Activated effector memory CD4-positive, alpha-beta T cell treated with anti-CD3 and anti-CD28 coated beads, Interleukin-2, amount 50 U/mL, for 16 hours (primary cell): ENCODE measurements at regions not wholly inside any gene's neighbourhood (a gene's known extent, or its start where the extent isn't known, plus 50 kb on each side); places are given as distances from the start of the nearest gene placed in this dataset.

Experiments
- DNase-seq: peaks from one replicate; pipeline ENCODE4 v3.0.0-alpha.2; 2020

DNA sequence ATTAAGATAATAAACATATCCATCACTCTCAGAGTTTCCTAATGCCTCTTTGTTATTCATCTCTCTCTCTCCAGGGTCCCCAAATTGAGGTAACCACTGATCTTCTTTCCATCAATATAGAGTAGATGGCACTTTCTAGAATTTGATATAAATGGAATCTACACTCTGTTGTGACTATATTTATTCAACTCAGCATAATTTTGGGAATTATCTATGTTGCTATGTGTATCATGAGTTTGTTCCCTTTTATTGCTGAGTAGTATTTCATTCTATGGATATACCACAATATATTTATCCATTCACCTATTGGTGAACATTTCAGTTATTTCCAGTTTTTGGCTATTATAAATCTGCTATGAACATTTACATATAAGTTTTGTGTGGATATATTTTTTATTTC, 230.7 kb downstream of the HLX start:
- DNase-seq = no peak

DNA sequence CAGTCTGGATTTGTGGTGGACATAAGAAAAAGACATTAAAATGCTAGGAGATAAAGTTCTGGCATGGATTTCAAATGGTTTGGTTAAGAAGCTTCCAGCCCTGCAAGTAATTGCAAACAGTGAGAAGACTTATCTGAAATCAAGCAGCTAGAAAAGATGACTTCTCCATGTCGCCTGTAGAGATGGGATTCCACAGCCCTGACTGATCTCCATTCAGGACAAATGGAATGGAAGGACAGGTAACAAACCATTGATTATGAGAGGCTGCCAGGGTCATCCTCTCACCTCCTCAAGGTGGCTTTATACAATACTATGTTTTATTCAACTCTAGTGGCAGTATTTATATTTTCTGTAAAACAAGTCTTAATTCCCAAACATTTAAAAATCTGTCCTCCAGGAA, 237.9 kb downstream of the HLX start:
- DNase-seq = no peak

DNA sequence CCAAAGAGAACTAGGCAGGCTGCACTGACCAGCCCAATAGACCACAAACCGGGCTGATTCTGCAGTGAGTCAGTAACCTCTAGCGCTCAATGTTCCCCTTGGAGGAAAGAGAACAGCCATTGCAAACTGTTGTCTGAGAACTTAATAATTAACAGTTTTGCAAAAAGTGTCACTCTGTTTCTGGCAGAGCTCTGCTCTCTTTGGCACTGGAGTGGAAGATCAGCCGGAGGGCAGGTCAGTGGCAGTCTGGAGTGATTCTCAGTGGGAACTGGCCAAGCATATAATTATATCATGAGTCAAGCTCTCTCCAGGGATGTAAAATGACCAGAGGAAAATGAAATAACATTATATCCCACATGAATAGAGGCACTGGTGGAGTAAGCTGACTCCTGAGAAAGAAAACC, 238.3 kb downstream of the HLX start:
- DNase-seq = no peak

DNA sequence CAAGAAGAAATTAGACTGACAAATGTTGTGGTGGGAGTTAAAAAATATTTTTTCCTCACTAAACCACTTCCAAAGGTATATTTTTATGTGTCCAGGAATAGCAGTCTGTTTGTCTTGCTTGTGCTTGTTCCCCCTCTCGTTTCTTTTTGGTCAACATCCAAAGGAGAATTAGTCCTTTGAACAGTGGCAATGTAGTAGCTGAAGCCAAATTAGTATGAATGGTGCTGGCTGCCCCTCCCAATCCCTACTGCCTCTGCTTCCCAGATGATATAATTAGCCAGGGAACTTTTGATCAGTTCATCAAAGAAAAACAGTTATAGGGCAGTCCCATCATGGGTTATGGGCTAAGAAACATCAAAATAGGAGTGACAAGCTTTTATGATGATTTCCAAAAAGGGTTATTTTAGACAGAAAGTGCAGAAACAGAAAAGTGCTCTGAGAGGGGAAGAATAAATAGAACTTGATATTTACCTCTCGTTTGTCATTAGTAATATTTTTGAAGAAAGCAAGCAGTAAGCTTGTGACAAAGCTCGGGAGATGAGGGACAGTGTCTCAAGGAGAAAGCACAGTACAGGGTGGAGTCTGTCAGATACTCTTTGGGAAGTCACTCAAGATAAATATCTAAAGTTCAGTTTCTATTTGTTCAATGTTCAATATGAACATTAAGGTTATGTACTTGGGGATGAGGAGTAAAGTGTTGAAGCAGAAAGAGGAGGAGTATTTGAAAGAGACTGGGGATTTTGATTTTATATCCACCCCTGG, 239.1 kb downstream of the HLX start:
- DNase-seq = no peak

DNA sequence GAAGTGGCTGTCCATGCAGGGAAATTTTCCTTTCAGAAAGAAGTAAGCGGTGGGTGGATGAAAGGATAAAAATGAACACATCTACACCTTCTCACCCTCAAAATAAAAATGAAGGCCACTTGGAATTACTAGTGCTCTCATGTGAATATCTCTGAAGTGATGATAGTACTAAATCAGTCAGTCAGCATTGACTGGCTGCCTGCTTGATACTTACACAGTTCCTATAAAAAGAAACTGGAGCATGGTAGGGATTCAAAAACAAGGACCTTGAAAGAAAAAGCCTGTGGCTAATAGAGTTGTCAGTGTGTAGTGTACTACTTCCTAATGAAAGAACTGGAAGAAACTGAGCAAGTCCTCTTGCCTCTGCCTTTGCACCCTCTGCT, 239.7 kb downstream of the HLX start:
- no peak for DNase-seq

DNA sequence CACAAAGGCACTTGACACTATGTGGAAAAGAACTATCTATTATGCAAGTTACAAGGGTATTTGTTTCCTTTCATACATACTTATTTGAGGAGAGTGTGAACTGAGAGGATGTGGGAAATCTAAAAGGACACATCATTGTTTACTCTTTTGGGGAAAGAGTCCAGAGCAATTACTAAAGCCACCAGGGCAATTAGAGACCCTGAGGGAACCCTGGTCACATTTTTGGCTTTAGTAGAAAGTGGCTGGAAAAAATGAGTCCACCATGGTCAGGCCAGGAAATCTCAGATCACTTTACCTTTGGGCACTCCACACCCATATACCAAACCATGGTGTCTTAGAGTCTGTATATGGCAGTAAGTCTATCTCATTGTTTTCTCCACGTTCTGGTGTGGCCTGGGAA, 243.3 kb downstream of the HLX start:
- DNase-seq = no peak

DNA sequence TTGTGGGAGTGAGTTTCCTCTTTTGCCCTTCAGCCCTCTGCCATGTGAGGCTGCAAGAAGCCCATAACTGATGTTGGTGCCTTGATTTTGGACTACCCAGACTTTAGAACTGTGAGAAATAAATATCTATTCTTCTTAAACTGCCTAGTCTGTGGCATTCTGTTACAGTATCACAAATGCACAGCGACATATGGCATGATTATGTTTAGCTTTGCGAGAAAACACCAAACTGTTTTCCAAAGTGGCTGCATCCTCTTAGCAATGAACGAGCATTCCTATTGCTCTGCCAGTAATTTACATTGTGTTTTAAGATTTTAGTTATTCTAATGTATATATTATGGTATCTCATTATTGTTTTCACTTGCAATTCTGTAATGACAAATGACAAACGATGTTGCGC, 246.7 kb downstream of the HLX start:
- no peak for DNase-seq

DNA sequence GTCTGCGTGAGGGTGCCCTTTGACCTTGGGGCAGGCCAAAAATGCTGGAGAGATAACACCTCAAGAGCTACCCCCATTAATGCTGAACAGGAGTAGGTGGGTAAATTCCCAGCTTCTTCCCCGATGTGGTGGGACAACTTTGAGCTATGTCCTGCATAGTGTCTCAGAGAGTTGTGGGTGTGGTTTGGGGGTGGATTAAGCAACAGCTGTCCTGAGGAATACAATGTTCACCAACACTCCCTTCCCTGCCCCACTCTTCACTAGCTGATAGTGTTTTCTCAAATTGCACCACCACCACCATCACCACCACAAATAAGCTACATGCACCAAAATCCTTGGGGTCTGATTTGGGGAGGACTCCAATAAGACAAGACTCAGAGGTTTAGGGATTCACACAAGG, 258.4 kb downstream of the HLX start:
- DNase-seq = no peak

DNA sequence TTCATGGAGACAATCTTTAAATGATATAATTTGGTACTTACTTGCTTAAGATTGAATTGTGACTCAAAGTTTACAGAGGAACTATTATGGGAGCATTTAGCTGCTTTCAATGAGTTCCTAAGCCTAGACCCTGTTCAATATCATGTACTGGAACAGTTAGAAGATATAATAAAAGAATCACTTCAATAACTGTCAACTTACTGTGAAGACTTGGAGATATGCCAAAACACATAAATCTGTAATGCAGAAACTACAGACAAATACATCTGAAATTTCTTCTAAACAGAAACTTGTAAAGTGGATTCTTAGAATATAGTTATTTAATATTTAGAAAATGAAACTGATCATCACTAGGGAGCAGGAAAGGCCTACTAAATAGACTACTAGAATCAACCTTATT, 259.3 kb downstream of the HLX start:
- no peak for DNase-seq

DNA sequence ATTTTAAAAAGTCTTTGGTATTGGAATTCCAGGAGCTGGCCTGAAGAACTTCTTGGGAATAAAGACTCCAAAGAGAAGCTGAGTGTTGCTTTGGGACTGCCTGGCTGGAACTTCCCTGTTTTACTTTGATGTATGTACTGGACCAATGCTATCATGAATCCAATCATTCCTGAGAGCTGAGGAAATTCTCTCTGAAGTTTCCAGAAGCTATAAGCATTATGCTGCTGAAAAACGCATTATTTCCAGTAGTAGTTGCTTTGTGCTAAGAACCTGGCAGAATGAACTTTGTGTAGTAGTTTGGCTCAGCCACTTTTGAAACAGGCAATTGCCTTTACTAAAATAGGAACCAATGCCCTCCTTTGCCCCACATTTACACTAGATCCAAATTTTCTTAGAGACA, 260.7 kb downstream of the HLX start:
- DNase-seq = no peak

DNA sequence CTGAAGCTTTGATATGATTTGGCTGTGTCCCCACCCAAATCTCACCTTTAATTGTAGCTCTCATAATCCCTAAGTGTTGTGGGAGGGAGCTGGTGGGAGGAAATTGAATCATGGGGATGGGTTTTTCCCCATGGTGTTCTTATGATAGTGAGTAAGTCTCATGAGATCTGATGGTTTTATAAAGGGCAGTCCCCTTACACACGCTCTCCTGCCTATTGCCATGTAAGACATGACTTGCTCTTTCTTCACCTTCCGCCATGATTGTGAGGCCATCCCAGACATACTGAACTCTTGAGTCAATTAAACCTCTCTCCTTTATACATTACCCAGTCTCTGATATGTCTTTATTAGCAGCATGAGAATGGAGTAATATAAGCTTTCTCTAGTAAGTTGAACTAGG, 261.9 kb downstream of the HLX start:
- no peak for DNase-seq

DNA sequence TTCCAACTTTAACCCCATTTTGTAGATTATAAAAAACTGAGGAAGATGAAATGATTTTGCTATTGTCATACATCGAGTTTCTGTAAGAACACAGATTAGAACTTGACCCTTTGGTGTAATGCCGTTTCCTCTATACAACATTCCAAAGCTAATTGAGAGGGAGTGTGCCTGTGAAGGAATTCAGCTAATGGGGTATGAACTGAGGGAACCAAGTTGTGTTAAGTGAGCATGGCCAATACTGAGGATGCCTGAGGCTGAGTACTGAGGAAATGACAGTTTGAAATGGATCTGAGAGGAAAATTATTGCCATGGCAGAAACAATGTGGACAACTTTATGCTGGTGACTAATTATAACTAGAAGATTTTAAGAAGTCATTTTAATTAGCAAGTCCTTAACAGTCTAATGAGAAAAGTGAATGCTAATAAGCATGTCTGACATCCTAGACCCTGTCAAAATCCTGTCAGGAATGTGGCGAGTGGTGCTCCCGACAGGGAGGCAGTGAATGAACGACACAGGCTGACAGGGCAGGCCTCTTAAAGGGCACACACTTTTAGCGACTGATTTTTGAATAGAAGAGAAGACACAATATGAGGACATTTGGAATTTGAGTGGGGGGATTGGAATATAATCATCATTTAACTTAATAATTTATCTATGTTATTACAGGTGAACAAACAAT, 262.5 kb downstream of the HLX start:
- DNase-seq = no peak

DNA sequence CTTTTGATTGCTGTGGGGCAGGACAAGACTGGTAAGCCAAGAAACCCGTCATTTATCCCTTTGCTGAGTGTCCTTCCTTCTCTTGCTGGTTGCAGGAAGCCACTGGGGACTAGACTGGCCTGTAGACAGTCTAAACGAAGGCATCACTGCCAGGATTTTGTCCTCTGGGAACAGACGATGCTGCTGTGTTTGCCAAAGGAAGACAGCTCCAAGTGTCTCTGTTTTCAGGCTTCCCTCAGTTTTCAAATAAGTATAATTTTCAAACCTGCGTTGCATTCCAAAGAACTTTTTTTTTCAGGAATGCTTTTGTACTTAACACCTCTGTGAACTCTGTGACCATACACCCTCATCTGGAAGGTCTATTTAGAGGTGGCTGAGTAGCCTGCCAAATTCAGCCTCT, 269.4 kb downstream of the HLX start:
- DNase-seq = no peak

DNA sequence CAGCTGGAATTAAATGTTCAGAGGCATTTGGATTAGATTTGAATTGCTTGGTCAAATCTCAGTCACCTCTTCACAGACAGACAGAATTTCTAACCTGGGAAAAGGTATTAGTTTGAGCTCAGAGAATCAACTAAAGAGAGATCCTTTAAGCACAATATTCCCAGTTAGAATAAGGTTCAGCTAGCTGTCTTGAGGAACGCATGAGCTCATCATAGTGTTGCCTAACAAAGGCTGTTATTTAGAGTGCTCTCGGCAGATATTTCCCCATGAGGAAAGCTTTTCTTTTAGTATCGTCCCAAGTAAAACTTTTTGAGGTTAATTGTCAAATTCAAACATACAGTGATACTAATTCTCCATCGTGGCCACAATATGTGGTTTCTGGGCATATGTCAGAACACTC, 269.9 kb downstream of the HLX start:
- DNase-seq = no peak

DNA sequence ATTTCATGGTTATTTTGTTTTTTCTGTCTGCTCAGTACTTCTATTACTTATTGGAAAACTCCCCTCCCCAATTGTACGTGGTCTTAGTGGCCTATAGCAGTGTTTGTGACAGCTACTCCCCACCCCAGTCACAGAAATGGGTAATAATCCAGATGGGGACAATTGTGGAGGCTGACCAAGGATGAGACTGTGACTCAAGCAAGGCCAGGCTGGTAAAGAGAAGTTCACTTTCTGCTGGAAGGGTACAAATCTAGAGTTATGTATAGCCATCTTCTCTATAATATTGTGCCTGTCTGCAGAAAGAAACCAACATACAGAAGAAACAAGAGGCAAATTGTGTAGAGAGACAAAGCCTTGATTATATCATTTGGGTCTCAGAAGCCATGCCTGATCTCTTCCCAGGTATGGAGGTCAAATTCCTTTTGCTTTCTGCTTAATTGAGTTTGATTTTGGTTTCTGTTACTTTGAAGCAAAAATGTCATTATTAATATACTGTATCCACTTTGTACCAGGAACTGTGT, 270.4 kb downstream of the HLX start:
- DNase-seq = no peak

DNA sequence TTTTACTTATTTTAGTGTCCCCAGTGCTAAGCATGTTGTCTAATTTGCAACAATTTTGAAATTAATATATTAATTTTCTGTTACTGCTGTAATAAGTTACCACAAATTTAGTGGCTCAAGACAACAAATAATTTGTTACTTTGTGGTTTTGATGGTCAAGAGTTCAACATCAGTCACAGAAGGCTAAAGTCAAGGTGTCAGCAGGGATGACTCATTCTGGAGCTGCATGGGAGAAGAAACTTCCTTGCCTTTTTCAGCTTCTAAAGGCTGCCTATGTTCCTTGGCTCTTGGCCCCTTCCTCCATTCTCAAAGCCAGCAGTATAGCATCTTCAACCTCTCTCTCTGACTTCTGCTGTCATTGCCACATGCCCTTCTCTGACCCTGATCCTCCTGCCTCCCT, 271.8 kb downstream of the HLX start:
- no peak for DNase-seq

DNA sequence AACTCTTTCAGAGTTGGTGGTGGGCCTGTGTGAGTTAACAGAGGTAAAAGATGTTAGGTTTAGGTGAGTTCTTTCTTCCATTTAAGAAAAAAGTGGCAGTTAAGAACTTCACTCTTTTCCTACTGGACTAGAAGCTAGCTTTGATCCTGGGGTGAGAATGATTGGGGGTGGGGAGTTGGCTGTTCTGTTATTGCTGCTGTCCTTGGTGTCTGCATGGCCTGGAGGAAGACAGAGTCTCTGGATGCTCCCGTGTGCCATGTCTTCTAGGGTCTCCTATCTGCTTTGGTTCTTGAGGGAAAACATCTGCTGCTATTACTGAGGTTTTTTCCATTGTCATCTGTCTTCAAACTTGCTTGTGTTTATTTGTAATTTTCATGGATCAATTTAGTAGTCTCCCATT, 275.7 kb downstream of the HLX start:
- no peak for DNase-seq

DNA sequence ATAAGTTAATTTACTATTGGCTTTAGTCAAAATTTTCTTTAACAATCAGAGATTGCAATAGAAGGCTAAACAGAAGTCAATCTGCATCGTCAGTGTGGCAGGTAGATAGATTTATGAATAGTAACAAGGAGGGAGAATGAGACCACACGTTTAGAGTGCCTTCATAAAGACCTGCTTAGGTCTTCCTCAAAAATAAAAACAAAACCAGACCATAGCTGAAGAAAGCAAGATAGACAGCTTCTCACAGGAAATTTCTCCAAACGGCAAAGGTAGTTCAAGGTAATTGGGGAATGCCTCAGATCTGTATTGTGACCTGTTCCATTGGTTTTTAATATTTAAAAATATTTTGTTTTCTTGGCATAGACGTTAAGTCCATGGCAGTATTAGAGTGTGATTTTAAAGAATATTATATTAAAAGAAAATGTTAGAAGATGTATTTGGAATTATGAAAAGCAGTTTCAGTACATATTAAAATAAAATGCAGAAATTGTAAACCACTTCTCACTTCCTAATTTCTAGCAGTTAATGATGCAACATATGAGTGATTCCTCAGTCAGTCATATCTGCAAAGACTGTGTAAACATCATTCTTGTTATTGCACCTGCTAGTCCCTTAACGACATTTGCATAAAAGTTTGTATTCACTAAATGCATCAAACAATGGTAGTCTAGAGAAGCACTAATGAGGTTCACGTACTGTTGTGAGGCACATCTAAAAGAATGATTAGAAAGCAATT, 278.0 kb downstream of the HLX start:
- DNase-seq = no peak

DNA sequence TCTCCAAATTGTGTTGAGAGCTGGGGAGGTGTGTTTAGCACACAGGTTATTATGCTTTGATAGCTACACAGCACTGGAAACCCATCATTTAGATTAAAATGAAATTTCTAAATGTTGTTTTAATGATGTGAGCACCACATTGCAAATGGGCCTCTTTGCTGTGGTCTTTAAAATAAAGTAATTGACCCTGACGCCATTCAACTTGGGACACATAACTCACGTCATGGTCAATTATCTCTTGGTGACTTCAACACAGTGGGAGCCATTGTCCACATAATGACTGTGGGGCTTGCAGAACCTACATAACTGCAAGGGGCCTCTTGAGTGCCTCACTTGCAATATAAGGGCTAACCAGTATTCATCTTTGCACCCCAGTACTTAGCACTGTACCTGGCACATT, 280.4 kb downstream of the HLX start:
- DNase-seq = no peak

DNA sequence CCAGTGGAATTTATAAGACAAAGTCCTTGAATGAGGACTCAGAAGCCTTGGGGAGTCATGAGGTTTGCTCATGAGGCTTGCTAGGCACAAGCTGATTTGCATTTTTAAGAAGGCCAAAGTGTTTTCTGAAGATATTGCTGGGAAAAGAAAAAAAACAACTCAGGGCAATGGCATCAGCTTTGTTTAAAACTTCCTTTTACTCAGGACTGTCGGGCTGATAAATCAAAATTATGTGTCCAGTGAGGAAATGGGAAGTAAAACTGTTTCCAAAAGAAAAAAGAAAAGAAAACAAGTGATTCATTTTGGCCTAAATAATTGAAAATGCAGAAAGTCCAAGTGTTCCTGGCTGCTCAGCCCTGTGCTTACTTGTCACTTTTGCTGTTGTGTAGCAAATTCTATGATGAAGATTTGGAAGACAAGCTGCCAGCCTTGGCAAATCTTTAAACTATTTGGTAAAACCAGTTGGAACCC, 282.4 kb downstream of the HLX start:
- no peak for DNase-seq

DNA sequence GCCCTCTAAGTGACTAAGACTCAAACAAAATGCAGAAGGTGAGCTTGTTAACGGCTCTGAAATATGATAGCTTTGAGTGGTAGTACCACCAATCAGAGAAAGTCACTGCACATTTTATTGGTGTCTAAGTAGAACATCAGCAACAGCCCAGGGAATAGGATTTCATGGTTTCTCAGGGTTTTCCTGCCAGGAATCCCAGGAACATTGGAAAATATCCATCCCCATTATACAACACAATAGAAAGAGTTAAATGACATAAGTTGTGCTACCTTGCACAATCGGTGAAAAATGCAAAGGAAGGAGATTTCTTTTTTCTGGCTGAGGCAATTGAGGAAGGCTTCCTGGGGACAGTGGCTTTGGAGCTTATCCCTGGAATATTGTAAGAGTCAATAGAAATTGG, 283.1 kb downstream of the HLX start:
- DNase-seq = no peak

DNA sequence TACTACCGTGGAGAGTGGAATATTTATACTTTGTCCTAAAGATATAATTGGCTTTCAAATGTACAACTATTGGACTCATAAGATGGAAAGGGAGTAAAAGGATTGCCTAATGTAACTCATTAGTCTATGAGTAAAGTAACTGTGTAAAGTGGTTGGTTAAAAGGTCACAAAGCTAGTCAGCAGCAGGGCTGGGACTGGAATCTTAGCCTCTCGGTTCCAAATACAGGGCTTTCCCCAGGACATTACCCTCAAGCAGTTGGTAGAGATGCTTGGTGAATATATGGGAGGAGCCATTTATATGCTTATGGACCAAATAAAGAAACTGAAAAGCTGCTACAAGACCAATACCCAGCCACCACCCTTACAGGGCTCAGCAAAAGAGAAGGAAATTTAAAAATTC, 283.7 kb downstream of the HLX start:
- DNase-seq = no peak

DNA sequence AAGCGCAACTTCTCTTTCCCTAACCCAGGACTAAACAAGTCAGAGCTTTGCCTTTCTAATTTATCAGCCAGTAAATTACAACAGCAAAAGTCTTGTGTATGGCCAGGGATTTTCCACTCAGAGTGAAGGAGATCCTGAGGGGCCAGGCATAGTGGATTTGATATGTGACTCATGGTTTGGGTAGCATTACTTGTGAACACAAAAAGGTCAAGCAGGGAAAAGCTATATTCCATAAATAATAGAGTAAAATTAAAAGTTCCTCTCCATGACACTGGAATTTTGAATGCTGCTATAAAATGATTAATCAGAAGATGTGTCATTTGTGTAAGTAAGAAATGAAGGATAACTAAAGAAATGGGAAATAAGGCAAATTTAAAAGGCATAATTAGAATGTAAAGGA, 284.8 kb downstream of the HLX start:
- DNase-seq = no peak
